CD4-positive, alpha-beta T cell treated with Interleukin-12 subunit alpha and Interleukin-12 subunit beta, for 1 hour (primary cell): ENCODE measurements at regions not wholly inside any gene's neighbourhood (a gene's known extent, or its start where the extent isn't known, plus 50 kb on each side); places are given as distances from the start of the nearest gene placed in this dataset.

Source experiments
- DNase-seq: peaks from one replicate; pipeline ENCODE4 v3.0.0-alpha.2; 2020

- DNase-seq: no peak
Observed at GRCh38 chr14:101123618-101124510, 220.3 kb upstream of the RTL1 start.

- DNase-seq: no peak
Observed at GRCh38 chr14:101124815-101125214, 221.3 kb upstream of the RTL1 start.

GRCh38 chr14:101125313-101125712 is 221.8 kb upstream of the RTL1 start:
- no peak for DNase-seq

- DNase-seq: no peak
Observed at GRCh38 chr14:101125719-101126651, 222.5 kb upstream of the RTL1 start.

- no peak for DNase-seq
Observed at GRCh38 chr14:101126731-101127130, 223.2 kb upstream of the RTL1 start.

- no peak for DNase-seq
Observed at GRCh38 chr14:101127224-101127623, 223.7 kb upstream of the RTL1 start.

GRCh38 chr14:101128478-101129321 is 225.2 kb upstream of the RTL1 start:
- no peak for DNase-seq

- no peak for DNase-seq
Observed at GRCh38 chr14:101129521-101130167, 226.1 kb upstream of the RTL1 start.

- no peak for DNase-seq
Observed at GRCh38 chr14:101130861-101131260, 227.3 kb upstream of the RTL1 start.

- no peak for DNase-seq
Observed at GRCh38 chr14:101131451-101131916, 228.0 kb upstream of the RTL1 start.

GRCh38 chr14:101132051-101132571 is 228.6 kb upstream of the RTL1 start:
- DNase-seq: no peak

- no peak for DNase-seq
Observed at GRCh38 chr14:101132588-101132987, 229.1 kb upstream of the RTL1 start.

GRCh38 chr14:101133068-101133467 is 229.5 kb upstream of the RTL1 start:
- DNase-seq: no peak

GRCh38 chr14:101134161-101134631 is 230.7 kb upstream of the RTL1 start:
- DNase-seq: no peak

GRCh38 chr14:101134851-101135433 is 231.4 kb upstream of the RTL1 start:
- no peak for DNase-seq

- DNase-seq: no peak
Observed at GRCh38 chr14:101135796-101136742, 232.5 kb upstream of the RTL1 start.

GRCh38 chr14:101137234-101137633 is 233.7 kb upstream of the RTL1 start:
- no peak for DNase-seq

- no peak for DNase-seq
Observed at GRCh38 chr14:101147848-101148247, 244.3 kb upstream of the RTL1 start.

- DNase-seq: no peak
Observed at GRCh38 chr14:101150039-101150610, 246.6 kb upstream of the RTL1 start.
